GM23338 (cell line): ENCODE measurements at regions not wholly inside any gene's neighbourhood (a gene's known extent, or its start where the extent isn't known, plus 50 kb on each side); places are given as distances from the start of the nearest gene placed in this dataset.

Experiments
- ATAC-seq: fragments of 200-7000 bp; cut with Tn5 transposase; 3 replicates; pipeline ENCODE4 v1.9.1; 2020
- DNase-seq: peaks from one replicate; pipeline ENCODE4 v3.0.0-alpha.2; 2015; ENCODE audit warnings: low spot score
- H2AFZ ChIP-seq: fragments of 200-600 bp; sonication (generic); 2 replicates; pipeline ENCODE4 v1.8.0; 2016; ENCODE audit warnings: antibody characterized with exemption, mild to moderate bottlenecking, moderate library complexity
- H3F3A ChIP-seq: fragments of 200-600 bp; sonication (generic); replicated peaks from 2 replicates; pipeline ENCODE4 v1.8.0; 2017; ENCODE audit warnings: antibody characterized with exemption, mixed run types, low read depth
- H3K27ac ChIP-seq: fragments of 200-600 bp; sonication (generic); 2 replicates; pipeline ENCODE4 v1.6.1; 2016; ENCODE audit warnings: low read depth
- H3K27me3 ChIP-seq: fragments of 200-600 bp; sonication (generic); 2 replicates; pipeline ENCODE4 v1.8.0; 2016; ENCODE audit warnings: mild to moderate bottlenecking, mixed run types, moderate library complexity; ENCODE audit not compliant: insufficient read depth
- H3K36me3 ChIP-seq: fragments of 200-600 bp; sonication (generic); 2 replicates; pipeline ENCODE4 v1.8.0; 2016; ENCODE audit warnings: mild to moderate bottlenecking; ENCODE audit not compliant: insufficient read depth
- H3K4me1 ChIP-seq: fragments of 200-600 bp; sonication (generic); 2 replicates; pipeline ENCODE4 v1.8.0; 2016; ENCODE audit warnings: mild to moderate bottlenecking, moderate library complexity; ENCODE audit not compliant: insufficient read depth
- H3K4me2 ChIP-seq: fragments of 200-600 bp; sonication (generic); 2 replicates; pipeline ENCODE4 v1.7.1; 2017; ENCODE audit warnings: mixed run types
- H3K4me3 ChIP-seq: fragments of 200-600 bp; sonication (generic); 2 replicates; pipeline ENCODE4 v1.6.1; 2016; ENCODE audit warnings: mixed run types
- H3K79me2 ChIP-seq: fragments of 200-600 bp; sonication (generic); replicated peaks from 2 replicates; pipeline ENCODE4 v1.8.0; 2017; ENCODE audit warnings: mild to moderate bottlenecking; ENCODE audit not compliant: insufficient read depth
- H3K9me2 ChIP-seq: fragments of 200-600 bp; sonication (generic); 2 replicates; pipeline ENCODE4 v1.8.0; 2017; ENCODE audit not compliant: insufficient read depth
- H4K20me1 ChIP-seq: fragments of 200-600 bp; sonication (generic); replicated peaks from 2 replicates; pipeline ENCODE4 v1.8.0; 2017; ENCODE audit warnings: mild to moderate bottlenecking; ENCODE audit not compliant: insufficient read depth
- H3K27ac Mint-ChIP-seq: 2 replicates; pipeline ENCODE4 v1.8.0; 2020; ENCODE audit warnings: inconsistent platforms, mild to moderate bottlenecking, moderate library complexity, mixed read lengths
- H3K27me3 Mint-ChIP-seq: 3 replicates; pipeline ENCODE4 v1.8.0; 2022; ENCODE audit warnings: low read depth, mild to moderate bottlenecking, moderate library complexity, mixed read lengths, inconsistent platforms; ENCODE audit not compliant: insufficient read depth, poor library complexity
- H3K36me3 Mint-ChIP-seq: 3 replicates; pipeline ENCODE4 v1.8.0; 2021; ENCODE audit warnings: low read depth, mild to moderate bottlenecking, inconsistent platforms, moderate library complexity, mixed read lengths
- H3K4me1 Mint-ChIP-seq: 3 replicates; pipeline ENCODE4 v1.8.0; 2020; ENCODE audit warnings: mild to moderate bottlenecking, inconsistent platforms, mixed read lengths
- H3K4me3 Mint-ChIP-seq: 3 replicates; pipeline ENCODE4 v1.8.0; 2021; ENCODE audit warnings: moderate library complexity, mild to moderate bottlenecking, inconsistent platforms, mixed read lengths
- H3K9me3 Mint-ChIP-seq: 3 replicates; pipeline ENCODE4 v1.8.0; 2020; ENCODE audit warnings: moderate library complexity, mild to moderate bottlenecking, inconsistent platforms, mixed read lengths
- CREB1 ChIP-seq: fragments of 250-450 bp; sonication (Bioruptor Pico); IDR thresholded peaks from 2 replicates; pipeline ENCODE4 v1.5.0; 2020; ENCODE audit warnings: low read depth, mild to moderate bottlenecking, moderate library complexity
- CTCF ChIP-seq, 2 experiments: fragments of 200-600 bp in 1 of 2; sonication (generic) in 1 of 2; conservative IDR thresholded peaks; 2 replicates each; pipeline versions ENCODE4 v1.5.1 to v1.6.1; 2016 to 2017; ENCODE audit warnings: antibody characterized with exemption in 2 of 2, low read depth in 2 of 2, mild to moderate bottlenecking in 2 of 2, moderate library complexity in 1 of 2
- ETS1 ChIP-seq: IDR thresholded peaks from 2 replicates; pipeline ENCODE4 v1.6.1; 2016; ENCODE audit warnings: antibody characterized with exemption
- EZH2 ChIP-seq: fragments of 200-600 bp; sonication (generic); IDR thresholded peaks from one replicate; pipeline ENCODE4 v1.8.0; 2017; ENCODE audit warnings: antibody characterized with exemption, mild to moderate bottlenecking, low read depth; ENCODE audit not compliant: unreplicated experiment
- EZH2phosphoT487 ChIP-seq: fragments of 200-600 bp; sonication (generic); IDR thresholded peaks from one replicate; pipeline ENCODE4 v1.8.1; 2018; ENCODE audit warnings: antibody characterized with exemption; ENCODE audit not compliant: unreplicated experiment
- JUNB ChIP-seq: IDR thresholded peaks from one replicate; pipeline ENCODE4 v1.6.1; 2016; ENCODE audit warnings: antibody characterized with exemption; ENCODE audit not compliant: unreplicated experiment
- NANOG ChIP-seq: IDR thresholded peaks from 2 replicates; pipeline ENCODE4 v1.6.1; 2016; ENCODE audit warnings: antibody characterized with exemption, borderline replicate concordance
- POLR2AphosphoS5 ChIP-seq: IDR thresholded peaks from 2 replicates; pipeline ENCODE4 v1.6.1; 2016; ENCODE audit warnings: antibody characterized with exemption, low read depth
- REST ChIP-seq: IDR thresholded peaks from one replicate; pipeline ENCODE4 v1.6.1; 2018; ENCODE audit warnings: antibody characterized with exemption; ENCODE audit not compliant: unreplicated experiment
- STAT1 ChIP-seq: IDR thresholded peaks from one replicate; pipeline ENCODE4 v1.6.1; 2016; ENCODE audit warnings: antibody characterized with exemption; ENCODE audit not compliant: unreplicated experiment
- ZNF331 ChIP-seq: fragments of 250-450 bp; sonication (Bioruptor Pico); IDR thresholded peaks from 2 replicates; pipeline ENCODE4 v1.5.0; 2020; ENCODE audit warnings: low read depth, mild to moderate bottlenecking, moderate library complexity

- H3K79me2 ChIP-seq: no peaks in the 10 kb centered on the region
- no peak overlapping the region for H3K4me2 ChIP-seq
- Mint-ChIP-seq H3K9me3 (peaks cover 11% of the 10 kb centered on the region; the same call in 2 of the 3 replicates), H3K36me3 (no peaks in the 10 kb centered on the region; the same call in 2 of the 3 replicates), H3K27ac (no peak overlapping the region), H3K27me3 (peaks cover 1% of the 10 kb centered on the region), H3K4me3 (no peak overlapping the region), H3K4me1 (no peaks in the 10 kb centered on the region)
- no peak overlapping the region for H2AFZ ChIP-seq
- H3K27ac ChIP-seq: no peak overlapping the region
- H4K20me1 ChIP-seq: no peaks in the 10 kb centered on the region
- no peak overlapping the region for H3K4me3 ChIP-seq
- H3K36me3 ChIP-seq: no peaks in the 10 kb centered on the region
- H3K4me1 ChIP-seq: no peaks in the 10 kb centered on the region
- H3K9me2 ChIP-seq: no peaks in the 10 kb centered on the region
- DNase-seq (no peak), ATAC-seq (no peak)
- H3K27me3 ChIP-seq: no peaks in the 10 kb centered on the region
- H3F3A ChIP-seq: no peaks in the 10 kb centered on the region
- TF ChIP-seq REST (no peak), ZNF331 (CRISPR knock-in tag) (no peak), CTCF (conservative IDR thresholded peaks at IDR 0.05; ENCODE audit: low read depth in 2 of 2) (no peak), STAT1 (no peak), NANOG (no peak), CREB1 (CRISPR knock-in tag) (no peak), EZH2 (no peak), JUNB (no peak), EZH2phosphoT487 (no peak), POLR2AphosphoS5 (no peak), ETS1 (no peak)
Observed at GRCh38 chrX:138037548-138037947, 471.6 kb downstream of the ZIC3 start.
